Panc1 (cell line): ENCODE measurements at regions not wholly inside any gene's neighbourhood (a gene's known extent, or its start where the extent isn't known, plus 50 kb on each side); places are given as distances from the start of the nearest gene placed in this dataset.

ENCODE experiments used
- CTCF ChIP-seq: fragments of 450-650 bp; IDR thresholded peaks from 2 replicates; pipeline ENCODE4 v1.5.1; 2017; ENCODE audit warnings: mild to moderate bottlenecking
- POLR2AphosphoS5 ChIP-seq: IDR thresholded peaks from 2 replicates; pipeline ENCODE4 v1.6.1; 2012; ENCODE audit warnings: mild to moderate bottlenecking, low read depth, low read length, moderate library complexity

- TF ChIP-seq POLR2AphosphoS5, result no peak
- no peak for TF ChIP-seq CTCF
Observed at GRCh38 chr6:67666177-67666964, 968.7 kb upstream of the ADGRB3 start.
